ENCODE measurements at regions not wholly inside any gene's neighbourhood (a gene's known extent, or its start where the extent isn't known, plus 50 kb on each side); places are given as distances from the start of the nearest gene placed in this dataset.

DNA sequence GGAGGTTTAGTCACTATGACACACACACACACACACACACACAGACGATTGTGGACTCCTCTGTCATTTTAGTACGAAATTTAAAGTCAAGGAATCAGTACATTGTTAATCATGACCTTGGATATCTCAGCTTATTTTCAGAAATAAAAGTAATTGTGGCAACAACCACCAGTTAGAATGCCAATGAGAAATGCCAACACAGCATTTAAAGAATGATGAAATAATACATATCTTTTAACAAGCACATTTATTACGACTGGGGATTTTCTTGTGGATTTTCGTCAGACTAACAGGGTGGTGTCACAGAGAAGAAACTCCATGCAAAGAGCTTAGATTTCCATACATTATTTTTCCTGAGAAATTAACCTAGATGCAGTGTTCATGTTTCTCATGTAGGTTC is 1289.4 kb downstream of the AACS start:
- DNase-seq (no peak), ATAC-seq (ENCODE audit: poor library complexity) (no peak)
- intact Hi-C loops (cut with DNase I): no loop called here

DNA sequence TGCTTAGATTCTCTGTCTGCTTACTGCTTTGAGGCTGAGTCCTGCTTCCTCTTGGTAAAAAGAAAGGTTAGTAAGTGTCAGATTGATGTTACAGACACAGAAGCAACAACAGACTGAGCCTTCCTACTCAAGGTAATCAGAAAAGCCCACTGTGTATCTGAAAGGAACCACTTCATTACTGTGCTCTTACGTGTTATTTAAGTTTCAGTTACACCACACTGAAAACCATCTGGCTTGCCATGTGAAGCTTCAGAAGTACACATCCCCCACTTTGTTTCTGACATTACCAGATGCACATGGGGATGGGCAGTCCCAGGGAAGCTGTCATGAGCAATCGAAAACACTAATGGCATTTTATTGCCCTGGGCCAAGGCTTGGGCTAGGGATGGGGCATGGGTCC is 1290.1 kb downstream of the AACS start:
- DNase-seq: no peak
- ATAC-seq (ENCODE audit: poor library complexity): no peak
- intact Hi-C loops (cut with DNase I): no loop called here

DNA sequence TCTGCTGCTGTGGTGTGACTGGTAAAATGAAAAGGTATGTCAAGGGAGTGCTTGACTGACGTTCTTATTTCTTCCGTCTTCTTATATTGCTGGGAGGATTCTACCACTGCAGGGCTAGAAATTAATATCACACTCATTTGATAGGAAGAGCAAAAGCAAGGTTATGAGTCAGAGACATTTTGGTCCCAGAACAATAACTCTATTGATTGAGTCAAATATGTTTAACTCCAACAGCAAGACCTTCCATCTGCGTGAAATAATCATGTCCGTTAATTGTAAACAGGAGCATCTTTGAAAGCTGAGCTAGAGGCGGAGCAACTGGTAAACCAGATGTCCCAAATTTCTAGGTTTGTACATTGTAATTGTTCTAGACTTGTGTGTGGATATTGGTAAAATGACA is 1293.6 kb downstream of the AACS start:
- no peak for DNase-seq
- intact Hi-C loops (cut with DNase I): no loop called here
- no peak for ATAC-seq (ENCODE audit: poor library complexity)

DNA sequence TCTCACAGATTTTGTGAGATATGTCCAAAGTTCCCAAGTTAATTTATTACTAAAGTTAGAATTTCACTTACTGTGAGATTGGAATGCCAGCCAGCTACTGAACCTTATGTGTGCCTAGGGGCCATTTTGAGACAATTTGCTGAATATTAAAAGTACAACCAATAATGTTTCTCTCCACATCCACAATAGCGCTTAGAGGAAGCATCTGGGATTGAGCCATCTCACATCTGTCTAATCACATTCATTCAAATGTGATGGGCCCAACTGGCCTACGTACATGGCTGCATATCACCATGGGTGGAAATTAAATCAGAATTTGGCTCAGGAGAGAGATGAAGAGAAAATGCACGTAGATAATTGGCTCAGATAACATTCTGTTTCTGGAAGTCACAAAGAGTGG is 1294.0 kb downstream of the AACS start:
- DNase-seq: no peak
- intact Hi-C loops (cut with DNase I): no loop called here
- no peak for ATAC-seq (ENCODE audit: poor library complexity)

DNA sequence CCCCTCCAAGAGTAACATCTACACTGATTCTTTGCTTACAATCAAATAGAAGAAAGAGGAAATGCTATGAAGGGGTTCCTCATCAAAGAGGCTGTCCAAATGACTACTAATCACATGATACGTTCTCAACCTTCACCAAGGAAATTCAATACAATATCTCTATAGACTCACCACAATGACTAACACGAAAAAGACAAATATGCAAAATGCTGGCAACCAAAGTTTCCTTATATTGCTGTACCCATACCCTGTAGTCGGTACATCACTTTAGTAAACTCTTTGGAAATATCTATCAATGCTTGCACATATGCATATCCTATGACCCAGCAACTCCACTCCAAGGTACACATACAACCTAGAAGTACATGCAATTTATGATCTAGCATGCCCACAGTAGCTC is 1296.6 kb downstream of the AACS start:
- intact Hi-C loops (cut with DNase I): no loop called here
- ATAC-seq (ENCODE audit: poor library complexity): no peak

DNA sequence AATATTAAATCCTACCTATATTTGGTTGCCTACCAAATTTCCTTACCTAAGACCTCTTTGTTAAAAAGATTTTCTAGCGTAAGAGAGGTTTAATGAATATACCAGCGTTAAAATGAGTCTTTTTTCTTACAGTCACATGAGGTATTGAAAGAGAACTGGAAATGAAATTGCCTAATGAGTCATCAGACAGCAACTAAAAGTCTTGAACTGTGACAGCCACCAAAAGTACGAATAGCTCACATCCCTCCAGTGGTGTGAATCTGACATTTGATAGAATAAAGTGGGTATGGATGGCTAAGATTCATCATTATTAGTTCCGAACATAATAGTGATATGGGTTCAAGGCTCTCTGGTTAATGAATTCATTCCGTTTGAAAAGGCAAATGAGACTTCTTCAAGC is 1297.3 kb downstream of the AACS start:
- DNase-seq (no peak), ATAC-seq (ENCODE audit: poor library complexity) (no peak)
- intact Hi-C loops (cut with DNase I): no loop called here

More for the DNA sequence above, 1296.6 kb downstream of the AACS start:
- DNase-seq: no peak

DNA sequence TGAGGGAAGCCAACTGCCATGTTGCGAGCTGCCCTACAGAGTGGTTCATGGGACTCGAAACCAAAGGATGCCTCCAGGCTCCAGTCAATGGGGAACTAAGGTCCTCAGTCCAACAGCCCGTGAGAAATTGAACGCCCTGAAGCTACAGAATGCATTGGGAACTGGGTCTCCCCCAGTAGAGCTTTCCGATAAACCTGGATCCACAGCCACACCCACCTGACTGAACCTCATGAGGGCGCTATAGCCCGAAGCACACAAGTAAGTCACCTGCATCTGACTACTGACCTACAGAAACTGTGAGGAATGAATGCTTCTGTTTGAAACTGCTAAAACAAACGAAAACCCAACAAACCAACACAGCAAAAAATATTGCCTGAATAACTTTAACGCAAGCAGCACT is 1297.7 kb downstream of the AACS start:
- ATAC-seq (ENCODE audit: poor library complexity): no peak
- DNase-seq: no peak
- intact Hi-C loops (cut with DNase I): no loop called here

DNA sequence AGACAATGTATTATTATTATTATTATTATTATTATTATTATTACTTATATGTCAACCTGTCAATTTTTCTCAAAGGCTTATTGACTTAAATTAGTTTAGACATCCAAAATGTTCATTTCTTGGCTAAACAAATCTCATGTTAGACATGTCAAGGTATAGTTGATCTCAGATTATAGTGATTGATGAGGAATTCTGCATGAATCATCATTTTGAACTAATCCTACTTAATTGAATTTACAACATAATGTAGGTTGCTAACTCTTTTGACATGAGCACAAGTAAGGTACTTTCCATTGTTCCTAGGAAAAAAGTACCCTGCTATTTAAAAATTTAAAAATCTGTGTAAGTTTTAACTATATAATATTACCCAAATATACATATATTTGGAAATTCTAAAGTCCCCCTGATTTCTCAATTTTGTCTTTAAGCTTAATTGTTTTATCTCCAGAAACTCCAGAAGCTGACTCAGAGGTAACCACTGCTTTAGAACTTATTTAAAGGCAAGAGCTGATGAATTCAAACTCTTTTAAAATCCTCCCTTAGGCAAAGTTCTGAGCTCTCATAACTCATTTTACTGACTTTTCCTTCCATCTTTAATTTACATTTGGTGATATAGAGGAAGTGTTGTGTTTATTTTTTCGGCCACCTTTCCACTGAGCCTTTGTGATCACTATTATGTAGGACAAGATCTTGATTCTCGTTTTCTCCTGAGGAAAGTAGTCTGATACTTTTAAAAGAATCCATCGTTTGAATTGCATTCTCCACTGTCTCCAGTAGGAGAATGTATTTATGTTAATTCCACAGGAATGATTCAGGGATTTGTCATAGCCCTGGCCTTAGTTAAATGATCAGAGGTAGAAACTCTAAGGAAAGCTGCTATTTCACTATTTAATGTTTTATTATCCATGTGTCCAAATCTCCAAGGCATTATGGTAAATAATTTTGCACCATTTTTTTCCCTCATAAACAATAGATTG is 1304.5 kb downstream of the AACS start:
- intact Hi-C loops (cut with DNase I): no loop called here
- no peak for DNase-seq
- no peak for ATAC-seq (ENCODE audit: poor library complexity)

DNA sequence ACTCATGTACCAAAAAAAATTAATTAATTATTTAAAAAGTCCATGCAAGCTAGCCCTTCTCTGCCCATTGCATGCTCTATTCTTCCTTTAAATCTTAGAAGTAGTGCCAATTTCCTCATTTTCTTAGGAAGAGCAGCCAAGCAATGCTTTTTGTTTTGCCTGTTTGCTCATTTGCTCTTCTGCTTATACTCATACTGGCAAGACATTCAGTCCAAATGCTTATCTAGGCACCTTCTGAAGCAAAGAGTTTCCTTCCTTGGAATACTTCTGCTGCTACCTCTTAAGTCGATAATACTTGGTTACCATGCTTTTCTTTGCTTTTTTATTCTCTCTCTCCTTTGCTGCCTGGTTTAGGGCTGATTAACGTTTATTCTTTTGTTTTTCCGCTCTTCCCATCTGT is 1318.3 kb downstream of the AACS start:
- intact Hi-C loops (cut with DNase I): no loop called here

DNA sequence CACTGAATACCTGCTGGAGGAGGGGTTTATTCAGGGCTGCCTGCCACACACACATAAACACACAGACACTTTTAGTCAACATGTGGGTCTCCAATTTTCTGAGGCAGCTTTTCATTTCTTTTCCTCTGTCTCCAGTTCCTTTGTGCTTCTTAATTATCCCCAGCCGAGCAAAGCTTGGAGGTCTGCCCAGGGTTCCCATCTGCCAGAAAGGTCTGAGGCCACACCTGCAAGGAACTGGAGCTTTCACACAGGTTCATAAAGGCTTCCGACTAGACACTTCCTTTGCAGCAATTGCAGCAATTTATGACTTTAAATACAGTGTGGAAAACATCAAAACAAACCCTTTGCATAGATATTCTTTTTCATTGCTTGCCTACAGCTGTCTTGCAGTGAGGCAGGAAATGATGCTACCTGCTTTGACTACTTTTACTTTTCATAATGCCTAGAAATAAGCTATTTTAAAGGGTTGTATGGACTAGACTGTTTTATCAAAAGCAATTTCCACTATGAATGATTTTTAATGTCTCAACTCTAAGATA is 1318.9 kb downstream of the AACS start:
- no peak for DNase-seq
- intact Hi-C loops (cut with DNase I): no loop called here
- ATAC-seq (ENCODE audit: poor library complexity): no peak

More for the DNA sequence above, 1318.3 kb downstream of the AACS start:
- no peak for DNase-seq
- no peak for ATAC-seq (ENCODE audit: poor library complexity)

DNA sequence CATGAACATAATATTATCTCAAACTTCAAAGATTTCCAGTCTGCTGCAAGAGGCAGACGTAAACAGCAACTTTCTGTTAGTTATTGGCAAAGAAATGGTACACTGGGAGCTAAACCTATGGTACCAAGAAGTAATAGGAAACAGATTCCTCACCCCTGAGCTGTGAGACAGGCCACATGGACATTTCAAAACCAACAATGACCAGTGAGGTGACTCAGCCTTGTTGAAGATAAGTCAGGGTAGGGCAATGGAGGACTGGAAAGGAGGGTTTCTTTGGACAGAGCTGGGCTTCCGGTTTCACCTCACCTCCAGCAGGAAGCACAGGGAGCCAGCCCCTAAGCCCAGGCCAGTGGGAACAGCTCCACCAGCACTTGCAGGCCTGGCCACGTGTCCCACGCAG is 1320.5 kb downstream of the AACS start:
- intact Hi-C loops (cut with DNase I): no loop called here
- DNase-seq: no peak

DNA sequence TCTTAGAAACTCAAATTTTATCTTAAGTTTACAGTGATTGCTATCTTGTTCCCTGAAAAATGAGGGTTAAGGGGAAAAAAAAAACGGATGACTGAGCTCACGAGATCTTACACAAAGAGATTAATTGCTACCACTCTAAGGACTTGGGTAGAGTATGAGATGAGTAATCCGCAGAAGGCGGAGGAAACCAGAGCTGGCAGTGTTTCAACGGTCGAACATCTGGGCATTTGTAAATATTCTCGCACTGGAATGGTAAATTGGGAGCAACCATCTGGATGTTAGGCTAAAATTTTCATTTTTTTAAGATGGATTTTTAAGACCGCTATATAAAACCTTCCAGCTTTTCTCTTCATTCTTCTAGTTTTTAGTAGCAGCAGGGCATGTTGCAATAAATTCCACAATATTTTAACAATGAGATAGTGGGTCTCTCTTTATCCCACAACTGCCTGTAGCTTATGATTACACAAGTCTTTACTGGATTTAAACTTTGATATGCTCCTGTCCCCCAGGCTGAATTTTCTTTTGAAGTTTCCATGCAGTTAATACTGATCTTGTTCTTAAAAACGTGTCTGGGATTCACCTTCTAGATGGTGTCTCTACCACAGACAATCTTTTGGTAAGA is 1324.1 kb downstream of the AACS start:
- intact Hi-C loops (cut with DNase I): no loop called here
- DNase-seq (no peak), ATAC-seq (ENCODE audit: poor library complexity) (no peak)

More for the DNA sequence above, 1320.5 kb downstream of the AACS start:
- ATAC-seq (ENCODE audit: poor library complexity): no peak

DNA sequence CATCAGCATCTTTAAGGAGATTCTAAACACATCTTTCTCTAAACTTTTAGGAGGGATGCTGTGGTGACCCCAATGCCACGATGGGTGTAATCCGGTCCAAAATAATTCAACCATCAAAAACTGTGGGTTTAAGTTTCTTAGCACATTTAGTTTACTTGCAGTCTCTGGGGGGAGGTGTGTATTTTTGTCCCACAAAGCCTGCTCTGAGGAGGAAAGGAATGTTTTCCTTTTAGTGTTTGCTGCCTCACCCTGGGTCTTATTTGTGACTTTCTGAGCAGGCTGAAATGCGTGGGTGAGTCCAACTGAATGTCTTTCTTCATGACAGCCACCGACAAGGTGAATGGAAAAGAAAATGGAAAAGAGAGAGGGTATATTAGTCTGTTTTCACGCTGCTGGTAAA is 1324.7 kb downstream of the AACS start:
- DNase-seq (no peak), ATAC-seq (ENCODE audit: poor library complexity) (no peak)
- intact Hi-C loops (cut with DNase I): no loop called here

DNA sequence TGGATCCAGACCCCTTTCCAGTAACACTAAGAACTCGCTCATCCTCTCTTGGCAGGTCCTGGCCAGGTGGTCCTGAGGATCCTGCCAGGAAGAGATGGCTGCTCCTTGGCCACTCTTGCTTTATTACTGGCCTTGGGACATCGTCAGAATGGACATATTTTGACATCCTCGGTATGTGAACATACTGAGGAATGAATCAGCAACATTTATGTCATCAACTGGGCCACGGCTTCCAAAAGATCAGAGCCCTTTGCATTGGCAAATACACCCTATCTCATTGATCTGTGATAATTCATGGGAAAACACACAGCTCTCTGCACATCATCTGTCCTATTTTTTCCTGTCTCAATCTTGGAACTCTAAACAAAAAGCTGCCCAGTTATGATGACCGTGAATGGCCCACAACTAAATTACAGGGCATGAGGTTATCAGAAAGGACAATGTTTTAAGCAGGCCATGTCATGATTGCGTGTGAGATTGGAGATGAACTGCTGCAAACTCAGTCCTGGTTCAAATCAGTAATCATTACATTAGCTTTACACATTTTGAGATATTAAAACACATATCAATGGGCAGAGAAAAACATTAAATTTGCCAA is 1325.8 kb downstream of the AACS start:
- no peak for ATAC-seq (ENCODE audit: poor library complexity)
- no peak for DNase-seq
- intact Hi-C loops (cut with DNase I): no loop called here

DNA sequence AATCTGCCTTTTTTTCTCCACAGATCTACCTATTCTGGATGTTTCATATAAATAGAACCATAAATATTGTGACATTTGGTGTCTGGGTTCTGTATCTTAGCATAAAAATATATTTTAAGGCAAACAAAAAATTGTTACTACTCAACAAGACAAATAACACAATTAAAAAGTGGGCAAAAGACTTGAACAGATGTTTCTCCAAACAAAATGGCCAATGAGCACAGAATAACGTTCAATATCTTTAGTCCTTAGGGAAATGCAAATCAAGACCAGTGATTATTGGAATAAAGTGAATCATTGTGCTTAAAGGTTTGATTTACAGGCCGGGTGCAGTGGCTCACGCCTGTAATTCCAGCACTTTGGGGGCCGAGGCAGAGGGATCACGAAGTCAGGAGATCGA is 1331.3 kb downstream of the AACS start:
- intact Hi-C loops (cut with DNase I): no loop called here
- no peak for ATAC-seq (ENCODE audit: poor library complexity)
- no peak for DNase-seq

DNA sequence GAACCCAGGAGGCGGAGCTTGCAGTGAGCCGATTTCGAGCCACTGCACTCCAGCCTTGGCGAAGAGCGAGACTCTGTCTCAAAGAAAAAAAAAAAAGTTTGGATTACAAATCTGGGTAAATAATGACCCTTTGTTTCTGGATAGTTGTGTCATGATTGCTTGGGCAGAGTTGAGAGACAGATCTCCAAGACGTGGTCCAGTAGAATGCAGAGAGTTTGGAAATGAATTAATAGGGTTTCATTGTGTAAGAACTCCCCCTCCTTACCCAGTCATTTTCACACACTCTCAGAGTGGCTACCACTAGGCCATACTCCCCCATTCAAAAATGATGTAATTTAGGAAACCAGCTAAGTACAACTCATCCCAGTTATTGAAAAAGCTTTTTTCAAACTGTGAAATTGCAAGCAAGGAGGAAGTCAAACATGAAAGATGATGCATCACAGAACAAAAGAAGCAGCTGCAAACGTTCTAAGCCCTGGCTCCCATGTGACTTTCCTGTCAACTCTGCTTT is 1331.9 kb downstream of the AACS start:
- intact Hi-C loops (cut with DNase I): no loop called here
- peak; percentile 43 for DNase-seq

DNA sequence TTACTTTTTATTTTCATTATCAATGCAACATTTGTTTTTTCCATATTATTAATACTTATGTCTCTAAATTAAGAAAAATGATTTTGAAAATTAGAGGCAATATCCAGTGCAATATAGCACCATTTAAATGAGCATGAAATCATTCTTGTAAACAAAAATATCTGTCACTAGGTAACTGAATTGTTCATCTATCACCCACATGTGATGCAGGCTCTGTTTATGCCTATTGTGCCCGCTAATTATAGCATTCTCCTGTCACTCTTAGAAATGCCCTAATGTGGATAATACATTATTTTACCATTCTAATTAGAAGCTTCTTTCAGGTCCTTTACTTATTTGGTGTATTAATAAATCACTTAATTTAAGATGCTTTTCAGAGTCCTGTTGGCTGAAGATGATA is 1332.4 kb downstream of the AACS start:
- intact Hi-C loops (cut with DNase I): no loop called here
- DNase-seq (no peak), ATAC-seq (ENCODE audit: poor library complexity) (no peak)

More for the DNA sequence above, 1331.9 kb downstream of the AACS start:
- ATAC-seq (ENCODE audit: poor library complexity): peak; percentile 67

DNA sequence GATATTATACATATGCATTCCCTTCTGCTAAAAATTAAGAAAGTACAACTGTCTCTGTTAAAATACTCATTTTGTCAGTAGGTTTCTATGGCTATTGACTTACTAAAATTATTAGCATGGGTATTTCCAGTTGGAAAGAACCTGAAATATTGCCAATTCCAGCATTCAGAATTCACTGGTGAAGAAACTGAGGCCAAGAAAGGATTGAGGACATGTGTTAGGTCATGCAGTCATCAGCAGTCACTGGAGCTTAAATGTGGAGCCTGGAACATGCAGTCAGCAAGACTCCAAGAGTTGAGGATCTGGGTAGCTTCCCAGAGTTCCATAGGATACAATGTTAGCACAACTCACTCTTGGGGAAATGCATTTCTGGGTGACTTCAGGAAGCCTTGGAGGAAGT is 1335.6 kb downstream of the AACS start:
- DNase-seq: no peak
- ATAC-seq (ENCODE audit: poor library complexity): no peak
- intact Hi-C loops (cut with DNase I): no loop called here

DNA sequence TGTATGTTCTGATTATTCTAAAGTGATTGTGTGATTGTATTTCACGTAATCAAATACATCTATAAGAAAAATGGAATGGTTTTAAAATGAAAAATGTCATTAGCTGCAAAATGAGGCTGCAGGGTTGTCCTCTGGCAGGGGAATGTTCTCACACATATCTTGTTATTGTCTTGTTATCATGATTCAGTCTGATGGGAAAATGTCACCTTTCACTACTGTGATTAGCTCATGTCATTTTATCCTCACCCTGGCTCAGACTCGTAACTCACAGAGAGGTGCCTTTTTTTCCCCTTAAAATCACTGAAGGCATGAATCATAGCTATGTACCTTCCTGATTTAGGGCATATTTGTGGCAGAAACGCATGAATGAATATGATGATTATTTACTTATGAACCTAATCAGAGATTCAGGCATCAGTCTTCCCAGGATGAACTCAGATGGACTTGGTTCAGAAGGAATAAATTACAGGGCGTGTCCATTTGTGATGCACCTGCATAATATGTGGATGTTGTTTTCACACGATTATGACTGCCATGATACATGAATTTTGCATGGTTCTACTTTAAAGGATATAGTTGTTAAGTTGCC is 1339.2 kb downstream of the AACS start:
- DNase-seq: no peak
- no peak for ATAC-seq (ENCODE audit: poor library complexity)

More for the DNA sequence above, 1339.2 kb downstream of the AACS start:
- intact Hi-C loops (cut with DNase I): no loop called here

All from Right ventricle myocardium superior (tissue), 1 donor.